Thymus (tissue), 11 donors: ENCODE measurements at regions not wholly inside any gene's neighbourhood (a gene's known extent, or its start where the extent isn't known, plus 50 kb on each side); places are given as distances from the start of the nearest gene placed in this dataset.

Experiments
- DNase-seq, 9 donors: peaks; one replicate each; pipeline ENCODE4 v3.0.0-alpha.2; 2013; ENCODE audit warnings: low spot score in 9 of 9, low read depth in 6 of 9, missing footprints in 1 of 9
- H3K27ac ChIP-seq, 2 donors: one replicate each; pipeline ENCODE4 v1.5.1; 2013; ENCODE audit warnings: control low read depth in 1 of 2, low read depth in 1 of 2, low read length in 1 of 2, mild to moderate bottlenecking in 1 of 2, moderate library complexity in 1 of 2
- H3K27me3 ChIP-seq, 2 donors: one replicate each; pipeline ENCODE4 v1.5.1; 2013; ENCODE audit warnings: low read length in 1 of 2; ENCODE audit not compliant: control insufficient read depth in 2 of 2, insufficient read depth in 1 of 2
- H3K36me3 ChIP-seq, 2 donors: one replicate each; pipeline ENCODE4 v1.5.1; 2013; ENCODE audit warnings: low read length in 1 of 2, mild to moderate bottlenecking in 1 of 2, moderate library complexity in 1 of 2; ENCODE audit not compliant: control insufficient read depth in 2 of 2, insufficient read depth in 2 of 2
- H3K4me1 ChIP-seq, 2 donors: one replicate each; pipeline ENCODE4 v1.5.1; 2013; ENCODE audit warnings: low read length in 2 of 2; ENCODE audit not compliant: control insufficient read depth in 2 of 2, insufficient read depth in 2 of 2
- H3K4me3 ChIP-seq, 2 donors: one replicate each; pipeline ENCODE4 v1.5.1; 2013; ENCODE audit warnings: low read length in 2 of 2, control low read depth in 1 of 2, mild to moderate bottlenecking in 1 of 2
- H3K9me3 ChIP-seq, 2 donors: one replicate each; pipeline ENCODE4 v1.5.1; 2013; ENCODE audit warnings: low read length in 1 of 2, mild to moderate bottlenecking in 1 of 2; ENCODE audit not compliant: control insufficient read depth in 2 of 2, insufficient read depth in 1 of 2
- WGBS: extraction: QIAGEN DNeasy Blood & Tissue Kit; methylation state at CpG from one replicate; pipeline ENCODE4 v1.1.7; 2013; 5-methylcytosine and 5-hydroxymethylcytosine counted together
- donor health status: healthy.

DNA sequence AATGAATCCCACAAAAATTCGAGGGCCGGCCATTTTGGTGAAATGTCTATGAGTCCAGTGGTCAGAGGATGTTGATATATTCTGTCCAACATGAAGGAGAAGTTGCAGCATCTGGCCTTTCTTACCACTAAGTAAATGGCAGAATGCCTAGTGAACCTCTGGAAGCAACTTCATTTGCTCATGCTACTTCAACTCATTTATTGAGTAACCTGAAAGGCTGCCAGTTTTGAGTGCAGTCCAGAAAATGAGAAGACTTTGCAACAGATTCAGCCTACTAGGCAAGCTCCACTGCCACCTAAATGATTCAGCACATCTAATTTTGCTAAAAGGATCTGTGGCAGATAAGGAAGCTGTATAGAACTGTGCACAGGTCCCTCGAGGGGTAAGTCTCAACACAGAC, 265.0 kb downstream of the OPA1 start:
- Histone ChIP-seq H3K9me3 (no peaks in the 10 kb centered on the region), H3K4me3 (no peak overlapping the region), H3K27ac (no peak overlapping the region), H3K27me3 (no peaks in the 10 kb centered on the region), H3K4me1 (peaks cover 0 to 10% of the 10 kb centered on the region in 2 donors), H3K36me3 (no peaks in the 10 kb centered on the region)
- WGBS: 65% methylated on average over 3 of the region's 3 CpGs
- DNase-seq: no peak

DNA sequence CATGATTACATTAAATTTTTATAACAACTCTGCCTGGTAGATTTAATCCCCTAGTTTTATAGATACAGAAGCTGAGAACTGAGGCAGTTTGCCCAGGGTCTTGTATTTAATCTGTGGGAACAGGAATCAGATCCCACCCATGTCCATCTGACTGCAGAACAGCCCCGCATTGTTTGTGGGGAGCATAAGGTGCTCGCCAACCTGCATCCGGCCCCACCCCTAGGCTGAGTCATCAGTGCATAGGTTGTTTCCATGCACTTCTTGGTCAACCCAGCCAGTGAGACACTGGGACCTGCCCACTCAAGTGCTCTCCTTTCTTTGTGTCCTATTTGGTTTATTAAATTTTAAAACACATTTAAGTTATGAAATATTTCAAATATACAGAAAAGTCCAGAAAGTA, 266.2 kb downstream of the OPA1 start:
- H3K36me3 ChIP-seq: no peaks in the 10 kb centered on the region
- 96% methylated on average over 3 of the region's 3 CpGs for WGBS

DNA sequence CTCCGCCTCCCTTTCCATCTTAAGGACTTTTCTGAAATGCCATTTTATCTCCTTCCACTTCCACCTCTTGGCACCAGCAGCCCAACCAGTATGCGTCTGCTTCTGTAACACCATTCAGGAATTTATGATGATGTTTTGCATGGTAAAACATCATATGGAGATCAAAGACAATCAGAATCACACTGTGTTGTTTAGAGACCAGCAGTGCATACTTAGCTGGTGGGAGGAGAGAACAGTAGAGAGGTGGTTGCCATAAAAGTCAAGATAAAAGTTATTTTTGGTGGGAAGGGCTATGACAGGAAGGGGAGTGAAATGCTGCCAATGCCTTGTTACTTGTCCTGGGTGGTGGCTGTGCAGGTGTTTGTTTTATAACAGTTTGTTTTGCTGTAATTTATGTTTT, 268.0 kb downstream of the OPA1 start:
- Histone ChIP-seq H3K4me1 (peaks cover 0 to 6% of the 10 kb centered on the region in 2 donors), H3K9me3 (no peaks in the 10 kb centered on the region), H3K27ac (no peak overlapping the region), H3K36me3 (no peaks in the 10 kb centered on the region), H3K27me3 (no peaks in the 10 kb centered on the region), H3K4me3 (no peak overlapping the region)
- DNase-seq: peak in 1 of 9 donors; percentile 34
- 98% methylated on average over 2 of the region's 2 CpGs for WGBS

More for the DNA sequence above, 266.2 kb downstream of the OPA1 start:
- no peaks in the 10 kb centered on the region for H3K27me3 ChIP-seq
- no peak for DNase-seq
- peaks cover 0 to 6% of the 10 kb centered on the region in 2 donors for H3K4me1 ChIP-seq
- no peak overlapping the region for H3K27ac ChIP-seq
- H3K4me3 ChIP-seq: no peak overlapping the region
- H3K9me3 ChIP-seq: no peaks in the 10 kb centered on the region

DNA sequence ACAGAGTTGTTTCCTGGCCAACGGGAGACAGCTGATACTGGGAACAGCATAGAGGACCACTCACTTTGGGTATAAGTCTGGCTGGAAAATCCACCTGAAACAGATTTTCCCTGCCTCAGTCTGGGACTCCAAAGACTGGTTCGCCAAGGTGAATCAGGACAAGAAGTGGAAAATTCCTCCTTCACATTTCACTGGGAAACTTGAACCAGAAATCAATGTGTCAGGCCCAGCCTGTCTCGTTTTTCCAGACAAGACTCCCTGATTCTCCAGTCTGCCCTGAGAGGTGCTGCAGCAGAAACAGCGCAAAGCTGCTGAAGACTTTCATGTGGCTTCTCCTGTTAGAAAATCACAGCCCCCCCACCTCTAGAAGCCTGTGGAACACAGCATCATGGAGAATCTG, 269.8 kb downstream of the OPA1 start:
- peaks cover 0 to 6% of the 10 kb centered on the region in 2 donors for H3K4me1 ChIP-seq
- no peaks in the 10 kb centered on the region for H3K27me3 ChIP-seq
- no peak for DNase-seq
- no peaks in the 10 kb centered on the region for H3K36me3 ChIP-seq
- 96% methylated on average over 4 of the region's 4 CpGs for WGBS
- no peak overlapping the region for H3K4me3 ChIP-seq
- H3K27ac ChIP-seq: no peak overlapping the region
- no peaks in the 10 kb centered on the region for H3K9me3 ChIP-seq

DNA sequence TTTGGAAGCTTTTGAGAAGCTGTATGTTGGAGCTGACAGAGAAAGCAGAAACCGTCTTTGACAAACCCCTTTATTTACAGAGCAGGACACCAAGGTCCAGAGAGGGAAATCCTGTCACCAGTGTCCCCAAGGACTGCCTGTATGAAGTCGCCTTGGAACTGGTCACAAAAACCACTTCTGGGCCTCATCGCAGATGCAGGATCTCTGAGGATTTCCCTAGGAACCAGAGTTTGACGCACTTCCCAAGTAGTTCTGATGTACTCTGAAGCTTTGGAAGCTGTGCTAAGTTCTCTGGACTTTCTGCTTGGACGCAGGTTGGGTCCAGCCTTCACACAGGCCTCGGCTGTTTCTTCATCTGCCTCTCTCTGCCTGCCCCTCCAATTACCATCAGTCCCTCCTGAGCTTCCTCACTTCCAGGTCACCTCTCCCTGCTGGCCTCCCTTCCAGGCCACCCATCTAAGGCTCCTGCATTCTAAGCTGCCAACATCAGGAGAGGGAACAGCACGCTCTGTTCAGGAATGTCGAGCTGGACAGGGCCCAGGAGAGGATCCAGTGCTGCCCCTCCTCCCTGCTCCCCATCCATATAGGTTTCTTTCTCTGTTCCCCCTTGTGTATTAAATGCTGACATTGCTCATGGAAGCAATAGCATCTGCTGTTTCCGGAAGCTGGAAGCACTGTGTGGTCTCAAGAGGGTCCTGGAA, 270.8 kb downstream of the OPA1 start:
- WGBS: 96% methylated on average over 9 of the region's 9 CpGs
- no peaks in the 10 kb centered on the region for H3K36me3 ChIP-seq
- peaks cover 0 to 2% of the 10 kb centered on the region in 2 donors for H3K27me3 ChIP-seq
- peaks cover 0 to 6% of the 10 kb centered on the region in 2 donors for H3K4me1 ChIP-seq
- DNase-seq: no peak
- H3K9me3 ChIP-seq: no peaks in the 10 kb centered on the region
- no peak overlapping the region for H3K4me3 ChIP-seq
- H3K27ac ChIP-seq: no peak overlapping the region

DNA sequence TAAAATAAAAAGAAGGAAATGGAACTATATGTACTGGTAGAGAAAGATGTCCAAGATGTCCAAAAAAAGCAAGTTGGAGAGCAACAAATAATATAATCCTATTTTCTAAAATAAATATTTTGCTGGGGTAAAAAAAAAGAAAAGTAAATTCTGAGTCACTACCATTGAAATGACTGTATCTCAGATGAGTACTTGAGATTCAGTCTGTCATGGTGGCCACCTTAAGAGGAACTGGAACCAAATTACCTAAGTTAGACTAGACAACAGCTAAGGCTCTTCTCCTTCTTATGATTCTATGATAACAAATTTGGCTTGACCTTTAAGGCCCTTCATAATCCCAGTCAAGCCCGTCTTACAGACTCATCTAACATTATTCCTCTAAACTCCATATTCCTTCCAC, 270.6 kb upstream of the HES1 start:
- Histone ChIP-seq H3K4me1 (peaks cover 2 to 16% of the 10 kb centered on the region in 2 donors), H3K27me3 (peaks cover 0 to 17% of the 10 kb centered on the region in 2 donors), H3K27ac (no peak overlapping the region), H3K4me3 (no peak overlapping the region), H3K9me3 (no peaks in the 10 kb centered on the region), H3K36me3 (no peaks in the 10 kb centered on the region)
- DNase-seq: no peak
- WGBS: 96% methylated on average over 1 of the region's 1 CpG

DNA sequence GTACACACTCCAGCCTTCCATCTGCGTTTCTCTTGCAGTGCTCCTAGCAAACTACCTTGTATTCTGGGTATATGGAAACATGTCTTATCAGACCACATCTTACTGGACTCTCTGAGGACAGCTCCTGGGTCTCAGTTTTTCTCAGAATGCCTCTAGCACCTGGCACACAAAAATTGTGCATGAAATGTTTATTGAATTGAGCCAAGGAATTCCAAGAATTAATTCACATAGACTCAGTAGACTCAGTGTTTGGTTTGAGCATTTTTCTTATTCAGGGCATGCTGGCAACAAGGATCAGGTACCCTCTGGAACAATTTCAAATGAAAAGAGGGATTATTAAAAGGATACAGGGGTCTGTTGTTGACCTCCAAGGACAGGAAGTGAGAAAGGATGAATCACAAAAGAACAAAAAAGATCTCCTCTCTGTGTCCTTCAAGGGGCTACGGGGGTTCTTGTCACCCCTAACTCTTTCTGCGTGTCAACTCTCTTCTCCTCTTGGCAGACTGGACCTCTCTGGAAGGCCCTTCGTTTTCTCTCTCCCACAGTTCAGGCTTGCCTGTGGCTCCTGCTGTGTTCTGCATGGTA, 270.0 kb upstream of the HES1 start:
- peaks cover 0 to 22% of the 10 kb centered on the region in 2 donors for H3K27me3 ChIP-seq
- H3K4me3 ChIP-seq: no peak overlapping the region
- 69% methylated on average over 4 of the region's 4 CpGs for WGBS
- no peak overlapping the region for H3K27ac ChIP-seq
- no peaks in the 10 kb centered on the region for H3K9me3 ChIP-seq
- H3K36me3 ChIP-seq: no peaks in the 10 kb centered on the region
- H3K4me1 ChIP-seq: peaks cover 2 to 15% of the 10 kb centered on the region in 2 donors
- no peak for DNase-seq

DNA sequence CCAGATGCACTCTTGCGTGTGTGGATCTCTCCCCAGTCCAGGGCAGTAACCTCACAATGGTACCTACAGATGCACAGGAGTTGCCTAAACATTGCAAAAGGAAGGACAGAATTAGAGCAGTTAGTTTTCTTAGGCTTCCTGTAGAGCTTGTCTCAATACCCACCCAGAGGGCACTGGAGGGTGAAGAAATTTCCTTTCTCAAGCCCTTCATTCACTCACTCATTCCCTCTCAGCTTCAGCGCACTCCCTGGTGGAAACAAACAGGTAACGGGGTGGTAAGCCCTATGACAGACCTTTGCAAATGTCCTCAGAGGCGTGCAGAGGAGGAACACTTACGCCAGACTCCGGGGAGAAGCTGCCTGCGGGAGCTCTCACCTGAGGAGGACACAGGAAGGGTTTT, 267.4 kb upstream of the HES1 start:
- DNase-seq: no peak
- Histone ChIP-seq H3K9me3 (no peaks in the 10 kb centered on the region), H3K36me3 (no peaks in the 10 kb centered on the region), H3K27ac (no peak overlapping the region), H3K27me3 (peaks cover 0 to 23% of the 10 kb centered on the region in 2 donors), H3K4me1 (peaks cover 2 to 13% of the 10 kb centered on the region in 2 donors), H3K4me3 (no peak overlapping the region)
- 97% methylated on average over 7 of the region's 7 CpGs for WGBS

DNA sequence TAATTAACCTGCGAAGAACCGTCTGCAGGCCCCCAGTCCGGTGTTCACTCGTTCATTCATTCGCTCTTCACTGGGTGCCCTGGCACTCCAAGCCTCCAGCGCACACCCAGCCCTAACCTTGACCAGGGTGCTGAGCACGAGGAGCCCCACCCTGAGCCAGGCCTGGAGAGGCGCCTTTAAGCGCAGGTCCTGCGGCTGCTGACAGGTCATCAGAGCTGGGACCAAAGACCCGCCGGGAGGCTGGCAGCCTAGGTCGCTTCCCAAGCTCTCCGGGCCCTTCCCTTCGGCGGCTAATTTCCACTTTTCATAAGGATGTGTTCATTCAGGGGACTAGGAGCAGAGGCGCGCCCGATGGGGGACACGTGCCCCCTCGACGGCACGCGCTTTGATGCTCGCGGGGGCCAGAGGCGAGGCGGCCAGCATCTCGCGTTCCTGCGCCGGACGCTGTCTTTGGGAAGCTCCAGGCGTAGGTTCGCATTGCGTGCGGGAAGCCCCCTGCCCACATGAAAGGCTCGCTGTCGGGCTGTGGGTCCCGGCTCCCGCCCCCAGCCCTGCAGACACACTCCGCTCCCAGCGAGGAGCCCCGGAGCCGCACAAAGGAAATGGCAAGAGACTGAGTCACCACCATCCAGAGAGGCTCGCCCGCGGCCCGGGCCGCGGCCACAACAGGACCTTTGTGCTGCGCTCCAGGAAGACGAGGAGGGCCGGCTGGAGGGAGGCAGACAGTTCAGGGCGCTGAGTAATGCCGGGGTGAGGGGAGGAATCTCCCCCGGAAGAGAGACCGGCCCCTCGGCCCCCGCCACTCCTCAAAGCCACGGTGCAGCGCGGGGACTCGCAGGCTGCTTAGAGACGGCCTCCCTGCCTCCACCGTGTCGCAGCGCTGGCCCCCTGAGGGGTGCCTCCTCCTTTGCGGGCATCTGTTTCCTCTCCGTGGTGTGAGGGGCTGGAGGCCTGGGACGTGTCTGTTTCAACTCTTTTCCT, 266.4 kb upstream of the HES1 start:
- Histone ChIP-seq H3K4me1 (peaks cover 2 to 13% of the 10 kb centered on the region in 2 donors), H3K4me3 (no peak overlapping the region), H3K27ac (no peak overlapping the region), H3K9me3 (no peaks in the 10 kb centered on the region), H3K27me3 (peaks cover 0 to 23% of the 10 kb centered on the region in 2 donors), H3K36me3 (no peaks in the 10 kb centered on the region)
- peak in 2 of 9 donors; percentile 23 to 37 for DNase-seq
- 30% methylated on average over 71 of the region's 71 CpGs for whole genome bisulfite sequencing
